ENCODE measurements at regions not wholly inside any gene's neighbourhood (a gene's known extent, or its start where the extent isn't known, plus 50 kb on each side); places are given as distances from the start of the nearest gene placed in this dataset.

DNA sequence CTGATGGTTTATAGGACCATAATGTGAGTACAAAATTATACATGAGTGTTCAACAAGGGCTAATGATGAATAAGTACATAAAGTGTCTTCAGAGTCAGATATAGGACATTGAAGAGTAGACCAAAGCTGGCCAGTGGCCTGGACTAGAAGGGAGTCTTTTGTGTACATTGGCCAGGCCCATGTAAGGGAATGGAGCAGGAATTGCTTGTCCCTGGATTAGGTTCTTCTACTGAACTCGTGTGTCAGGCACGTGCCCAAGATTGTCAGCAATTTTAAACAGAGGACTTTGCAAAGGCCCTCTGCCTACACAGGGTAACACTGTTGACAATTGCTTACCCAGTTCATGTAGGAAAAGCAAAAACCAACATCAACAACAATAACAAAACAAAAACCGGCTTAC lies 196.0 kb upstream of the SEL1L start:
- TF ChIP-seq, protein P1, sequence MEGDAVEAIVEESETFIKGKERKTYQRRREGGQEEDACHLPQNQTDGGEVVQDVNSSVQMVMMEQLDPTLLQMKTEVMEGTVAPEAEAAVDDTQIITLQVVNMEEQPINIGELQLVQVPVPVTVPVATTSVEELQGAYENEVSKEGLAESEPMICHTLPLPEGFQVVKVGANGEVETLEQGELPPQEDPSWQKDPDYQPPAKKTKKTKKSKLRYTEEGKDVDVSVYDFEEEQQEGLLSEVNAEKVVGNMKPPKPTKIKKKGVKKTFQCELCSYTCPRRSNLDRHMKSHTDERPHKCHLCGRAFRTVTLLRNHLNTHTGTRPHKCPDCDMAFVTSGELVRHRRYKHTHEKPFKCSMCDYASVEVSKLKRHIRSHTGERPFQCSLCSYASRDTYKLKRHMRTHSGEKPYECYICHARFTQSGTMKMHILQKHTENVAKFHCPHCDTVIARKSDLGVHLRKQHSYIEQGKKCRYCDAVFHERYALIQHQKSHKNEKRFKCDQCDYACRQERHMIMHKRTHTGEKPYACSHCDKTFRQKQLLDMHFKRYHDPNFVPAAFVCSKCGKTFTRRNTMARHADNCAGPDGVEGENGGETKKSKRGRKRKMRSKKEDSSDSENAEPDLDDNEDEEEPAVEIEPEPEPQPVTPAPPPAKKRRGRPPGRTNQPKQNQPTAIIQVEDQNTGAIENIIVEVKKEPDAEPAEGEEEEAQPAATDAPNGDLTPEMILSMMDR (IDR thresholded peaks at IDR 0.05; ENCODE audit: insufficient read depth, low read depth, low read length, missing control alignments), result no peak
- no peak overlapping the region for H3K4me3 ChIP-seq (ENCODE audit: low read depth, low read length)
- no peak for DNase-seq (ENCODE audit: low read depth)

DNA sequence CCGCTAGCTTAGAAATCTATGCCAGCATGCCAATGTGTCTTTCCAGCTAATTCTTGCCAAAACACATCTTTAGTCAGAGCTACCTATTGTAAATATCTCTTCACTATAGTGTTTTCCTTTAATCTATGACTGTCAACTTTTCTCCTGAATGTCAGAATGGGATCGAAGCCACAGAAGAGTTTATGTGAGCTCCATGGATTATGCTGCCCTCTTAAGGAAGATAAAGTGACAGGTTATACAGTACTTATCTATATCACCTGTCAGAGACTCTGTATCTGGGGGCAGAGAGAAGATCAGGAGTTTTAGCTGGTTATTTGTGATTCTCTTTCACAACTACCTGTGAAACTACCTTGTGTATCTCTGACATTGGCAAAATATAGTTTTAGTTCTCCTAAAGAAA lies 204.3 kb upstream of the SEL1L start:
- DNase-seq (ENCODE audit: low read depth), result no peak
- TF ChIP-seq, protein P1 (IDR thresholded peaks at IDR 0.05; ENCODE audit: insufficient read depth, low read depth, low read length, missing control alignments), result no peak
- H3K4me3 ChIP-seq (ENCODE audit: low read depth, low read length), result no peak overlapping the region

DNA sequence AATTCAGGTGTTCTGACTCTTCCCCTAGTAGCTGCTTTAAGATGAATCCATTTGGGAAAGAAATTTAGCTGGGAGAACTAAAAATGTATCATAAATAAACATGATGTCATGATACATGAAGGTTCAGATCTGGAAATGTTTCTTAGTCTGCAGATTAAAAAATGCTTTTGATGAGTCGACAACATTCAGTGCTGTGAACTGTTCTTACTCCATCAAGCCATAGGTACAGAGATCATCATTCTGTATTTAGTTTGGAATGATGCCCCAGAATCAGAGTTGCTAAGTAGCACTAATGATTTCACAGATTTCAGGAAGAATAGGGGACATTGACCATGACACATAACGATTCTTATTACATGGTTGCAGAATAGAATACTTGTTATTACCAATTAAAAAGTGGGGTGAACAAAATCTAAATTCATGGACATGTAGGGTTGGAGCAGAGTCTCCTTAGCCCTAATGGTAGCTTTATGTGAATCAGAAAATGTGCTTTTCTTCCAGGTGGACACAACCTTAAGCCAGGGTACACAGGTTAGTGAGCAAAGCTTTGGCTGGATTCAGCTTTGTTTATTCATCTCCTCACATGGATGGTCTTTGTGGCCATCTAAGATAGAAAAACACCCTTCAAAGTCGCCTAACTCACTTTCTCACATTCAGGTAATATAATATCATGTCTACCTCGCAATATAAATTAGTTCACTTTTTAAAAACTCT lies 205.4 kb upstream of the SEL1L start:
- TF ChIP-seq, protein P1 (IDR thresholded peaks at IDR 0.05; ENCODE audit: insufficient read depth, low read depth, low read length, missing control alignments), result no peak
- H3K4me3 ChIP-seq (ENCODE audit: low read depth, low read length), result no peak overlapping the region
- DNase-seq (ENCODE audit: low read depth), result no peak

DNA sequence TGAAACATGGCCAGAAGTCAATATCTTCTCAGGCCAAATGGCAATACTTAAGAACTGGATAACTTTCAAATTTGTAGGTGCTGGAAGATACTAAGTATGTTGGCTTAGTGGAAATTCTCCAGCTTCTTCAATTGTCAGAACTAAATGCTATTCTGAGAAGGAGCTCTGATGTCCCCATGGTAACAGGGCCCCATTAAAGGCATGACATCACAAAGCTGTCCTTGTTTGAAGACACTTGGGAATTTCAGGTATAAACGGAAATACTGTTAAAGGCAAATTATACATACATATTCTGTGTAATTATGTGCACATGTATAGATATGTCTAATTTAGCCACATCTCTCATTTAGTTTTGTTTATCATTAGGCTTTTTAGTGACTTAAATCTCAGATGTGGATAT lies 210.0 kb upstream of the SEL1L start:
- no peak for DNase-seq (ENCODE audit: low read depth)
- TF ChIP-seq, protein P1 (IDR thresholded peaks at IDR 0.05; ENCODE audit: insufficient read depth, low read depth, low read length, missing control alignments), result no peak
- H3K4me3 ChIP-seq (ENCODE audit: low read depth, low read length), result no peak overlapping the region

DNA sequence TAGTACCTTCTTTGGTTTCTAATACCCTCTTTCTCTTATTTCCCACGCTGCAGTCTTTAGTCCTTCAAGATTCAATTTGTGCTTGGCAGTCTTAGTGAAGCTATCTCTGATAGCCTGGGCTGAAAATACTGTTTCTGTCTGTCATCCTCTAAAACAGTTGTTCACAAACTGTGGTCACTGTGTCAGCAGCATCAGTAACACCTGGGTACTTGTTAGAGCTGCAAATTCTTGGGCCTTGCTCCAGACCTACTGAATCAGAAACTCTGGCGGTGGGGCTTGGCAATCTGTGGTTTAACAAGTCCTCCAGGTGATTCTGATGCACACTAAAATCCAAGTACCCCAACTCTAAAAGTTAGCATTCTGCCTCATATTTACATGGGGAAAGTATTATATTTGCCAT lies 217.5 kb upstream of the SEL1L start:
- DNase-seq (ENCODE audit: low read depth), result no peak
- TF ChIP-seq, protein P1 (IDR thresholded peaks at IDR 0.05; ENCODE audit: insufficient read depth, low read depth, low read length, missing control alignments), result no peak
- no peak overlapping the region for H3K4me3 ChIP-seq (ENCODE audit: low read depth, low read length)

DNA sequence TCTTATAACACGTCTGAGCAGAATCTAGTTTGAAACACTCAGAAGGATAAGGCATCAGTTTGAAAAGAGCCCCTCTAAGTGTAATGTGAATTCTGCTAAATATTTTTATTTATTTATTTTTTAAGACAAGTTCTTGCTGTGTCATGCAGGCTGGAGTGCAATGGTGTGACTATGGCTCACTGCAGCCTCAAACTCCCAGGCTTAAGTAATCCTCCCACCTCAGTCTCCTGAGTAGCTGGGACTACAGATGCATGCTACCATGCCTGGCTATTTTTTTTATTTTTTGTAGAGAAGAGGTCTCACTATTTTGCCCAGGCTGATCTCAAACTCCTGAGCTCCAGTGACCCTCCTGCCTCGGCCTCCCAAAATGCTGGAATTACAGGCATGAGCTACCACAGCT lies 225.9 kb upstream of the SEL1L start:
- DNase-seq (ENCODE audit: low read depth), result no peak
- no peak overlapping the region for H3K4me3 ChIP-seq (ENCODE audit: low read depth, low read length)
- TF ChIP-seq, protein P1 (IDR thresholded peaks at IDR 0.05; ENCODE audit: insufficient read depth, low read depth, low read length, missing control alignments), result no peak

All from GM12865 (cell line).